ENCODE measurements at regions not wholly inside any gene's neighbourhood (a gene's known extent, or its start where the extent isn't known, plus 50 kb on each side); places are given as distances from the start of the nearest gene placed in this dataset.

DNA sequence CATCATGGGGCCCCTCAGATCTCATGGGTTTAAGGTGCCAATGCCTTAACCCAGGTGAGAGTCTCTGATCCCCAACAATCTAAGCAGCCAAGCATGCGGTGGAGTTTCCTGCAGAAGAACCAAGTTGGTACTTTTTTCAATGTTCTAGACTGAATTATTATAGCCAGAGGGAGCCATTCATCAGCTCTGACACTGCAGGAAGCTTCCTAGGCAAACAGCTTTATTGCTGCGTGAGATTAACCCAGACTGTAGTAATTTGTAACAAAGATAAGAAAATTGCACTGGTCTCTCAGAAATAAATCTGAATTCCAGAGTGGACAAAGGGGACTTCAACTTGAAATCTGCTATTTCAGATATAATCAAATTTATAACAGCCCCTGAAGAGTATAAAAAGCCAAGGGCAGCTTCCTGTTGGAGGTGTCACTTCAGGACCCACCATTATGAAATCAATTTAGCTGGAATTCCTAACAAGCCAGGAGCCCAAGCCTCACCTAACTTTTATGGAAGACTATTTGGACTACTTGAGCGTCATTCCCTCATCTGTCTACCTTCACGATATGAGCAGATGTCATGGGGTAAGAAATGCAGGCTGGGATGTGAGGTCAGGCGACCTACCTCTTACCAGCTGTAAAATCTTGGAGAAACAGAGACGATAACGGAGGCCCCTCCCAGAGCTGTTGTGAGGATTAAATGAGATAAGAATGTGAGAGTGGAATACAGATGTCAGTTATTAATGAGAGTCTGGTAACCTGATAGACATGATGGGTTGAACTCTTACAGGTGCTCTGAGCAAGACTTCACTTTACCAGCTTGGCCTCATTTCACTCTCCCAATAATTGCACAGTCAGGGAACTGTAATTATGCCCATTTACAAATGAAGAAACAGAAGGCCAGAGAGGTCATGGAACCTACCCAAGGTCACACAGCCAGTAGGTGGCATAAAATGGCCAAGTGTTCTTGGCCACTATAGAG lies 135.1 kb downstream of the RRAGC start:
- TF ChIP-seq, protein P1, sequence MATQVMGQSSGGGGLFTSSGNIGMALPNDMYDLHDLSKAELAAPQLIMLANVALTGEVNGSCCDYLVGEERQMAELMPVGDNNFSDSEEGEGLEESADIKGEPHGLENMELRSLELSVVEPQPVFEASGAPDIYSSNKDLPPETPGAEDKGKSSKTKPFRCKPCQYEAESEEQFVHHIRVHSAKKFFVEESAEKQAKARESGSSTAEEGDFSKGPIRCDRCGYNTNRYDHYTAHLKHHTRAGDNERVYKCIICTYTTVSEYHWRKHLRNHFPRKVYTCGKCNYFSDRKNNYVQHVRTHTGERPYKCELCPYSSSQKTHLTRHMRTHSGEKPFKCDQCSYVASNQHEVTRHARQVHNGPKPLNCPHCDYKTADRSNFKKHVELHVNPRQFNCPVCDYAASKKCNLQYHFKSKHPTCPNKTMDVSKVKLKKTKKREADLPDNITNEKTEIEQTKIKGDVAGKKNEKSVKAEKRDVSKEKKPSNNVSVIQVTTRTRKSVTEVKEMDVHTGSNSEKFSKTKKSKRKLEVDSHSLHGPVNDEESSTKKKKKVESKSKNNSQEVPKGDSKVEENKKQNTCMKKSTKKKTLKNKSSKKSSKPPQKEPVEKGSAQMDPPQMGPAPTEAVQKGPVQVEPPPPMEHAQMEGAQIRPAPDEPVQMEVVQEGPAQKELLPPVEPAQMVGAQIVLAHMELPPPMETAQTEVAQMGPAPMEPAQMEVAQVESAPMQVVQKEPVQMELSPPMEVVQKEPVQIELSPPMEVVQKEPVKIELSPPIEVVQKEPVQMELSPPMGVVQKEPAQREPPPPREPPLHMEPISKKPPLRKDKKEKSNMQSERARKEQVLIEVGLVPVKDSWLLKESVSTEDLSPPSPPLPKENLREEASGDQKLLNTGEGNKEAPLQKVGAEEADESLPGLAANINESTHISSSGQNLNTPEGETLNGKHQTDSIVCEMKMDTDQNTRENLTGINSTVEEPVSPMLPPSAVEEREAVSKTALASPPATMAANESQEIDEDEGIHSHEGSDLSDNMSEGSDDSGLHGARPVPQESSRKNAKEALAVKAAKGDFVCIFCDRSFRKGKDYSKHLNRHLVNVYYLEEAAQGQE (IDR thresholded peaks at IDR 0.05; ENCODE audit: insufficient read depth in 1 of 2, low read depth in 2 of 2, low read length in 2 of 2): no peak
- no peak for TF ChIP-seq POLR2AphosphoS5 (IDR thresholded peaks at IDR 0.05; ENCODE audit: low read depth, low read length)
- TF ChIP-seq SIN3A (IDR thresholded peaks at IDR 0.05; ENCODE audit: borderline replicate concordance, insufficient read depth, low read length): no peak

All from PFSK-1 (cell line).